IPS-18c (cell line): ENCODE measurements at regions not wholly inside any gene's neighbourhood (a gene's known extent, or its start where the extent isn't known, plus 50 kb on each side); places are given as distances from the start of the nearest gene placed in this dataset.

Source experiments
- H3K4me3 ChIP-seq: 2 replicates; pipeline ENCODE4 v1.7.0; 2013; ENCODE audit warnings: low read depth, mild to moderate bottlenecking, low read length, moderate library complexity; ENCODE audit not compliant: insufficient read depth
- H3K9me3 ChIP-seq: one replicate; pipeline ENCODE4 v1.6.1; 2013; ENCODE audit warnings: mild to moderate bottlenecking, low read length, moderate library complexity; ENCODE audit not compliant: control insufficient read depth, insufficient read depth

DNA sequence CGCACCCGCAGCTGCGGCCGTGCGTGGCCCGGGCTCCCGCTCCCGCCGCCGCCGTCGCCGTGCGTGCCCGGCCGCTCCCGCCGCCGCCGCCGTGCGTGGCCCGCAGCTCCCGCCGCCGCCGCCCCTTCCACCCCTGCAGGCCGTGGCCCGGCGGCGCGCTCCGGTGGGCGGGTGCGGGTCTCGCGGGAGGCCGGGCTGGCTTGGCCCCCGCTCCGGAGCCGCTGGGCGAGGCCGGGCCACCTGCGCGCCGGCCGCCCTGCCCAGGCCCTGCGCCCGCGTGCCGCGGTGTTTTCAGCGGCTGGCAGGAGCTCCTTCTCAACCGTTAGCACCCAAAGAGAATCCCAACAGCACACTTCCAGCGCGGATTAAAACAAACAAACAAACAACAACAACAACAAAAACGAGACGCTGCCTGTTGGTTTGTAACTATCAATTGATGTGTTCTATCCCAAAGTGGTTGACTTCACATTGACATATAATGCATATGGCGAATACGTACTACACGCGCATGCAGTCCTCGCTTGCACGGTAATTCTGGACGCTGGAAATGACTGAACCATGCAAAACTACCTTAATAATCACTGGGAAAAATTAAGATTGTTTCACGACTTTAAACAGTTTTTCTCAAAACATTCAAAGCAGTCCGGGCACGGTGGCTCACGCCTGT lies 113.7 kb upstream of the GOLGA8J start:
- Histone ChIP-seq H3K9me3 (peaks cover 4% of the 10 kb centered on the region), H3K4me3 (peak overlapping the region; percentile 40; the same call in 1 of the 2 replicates)

DNA sequence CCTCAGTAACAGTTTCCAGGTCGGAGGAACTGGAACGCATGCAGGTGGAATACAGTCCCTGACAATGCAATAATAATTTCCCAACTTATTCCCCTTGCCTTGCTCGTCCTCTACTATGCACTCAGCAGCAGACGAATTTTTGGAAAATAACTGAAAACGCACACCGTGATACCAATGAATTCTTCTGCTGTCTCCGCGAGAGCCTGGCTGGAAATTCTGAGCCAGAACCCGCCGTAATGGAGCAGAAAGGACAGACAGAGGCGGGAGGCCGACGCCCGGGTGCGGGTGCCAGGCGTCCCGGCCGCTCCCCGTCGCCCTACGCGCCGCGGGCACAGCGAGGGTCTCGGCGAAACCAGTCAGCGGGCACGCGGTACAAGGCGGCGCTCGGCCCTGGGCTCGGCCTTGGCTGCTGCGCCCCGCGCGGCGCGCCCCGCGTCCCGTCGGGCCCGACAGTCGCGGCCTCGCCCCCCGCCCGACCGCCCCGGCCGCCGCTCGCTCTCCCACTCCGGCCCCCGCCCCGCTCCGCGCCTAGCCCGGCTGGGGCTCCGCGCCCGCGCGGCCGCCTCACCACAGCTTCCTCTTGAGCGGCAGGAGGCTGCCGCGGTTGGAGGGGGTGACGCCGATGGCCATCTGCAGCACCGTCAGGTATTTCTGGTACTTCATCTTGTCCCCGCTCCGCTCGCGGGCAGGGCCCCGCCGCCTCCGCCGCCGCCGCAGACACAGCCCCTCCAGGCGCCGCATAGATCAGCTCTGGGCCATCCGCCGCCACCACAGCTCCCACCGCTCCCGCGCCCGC lies 114.5 kb upstream of the GOLGA8J start:
- Histone ChIP-seq H3K9me3 (peaks cover 4% of the 10 kb centered on the region), H3K4me3 (peak overlapping the region; percentile 40)

DNA sequence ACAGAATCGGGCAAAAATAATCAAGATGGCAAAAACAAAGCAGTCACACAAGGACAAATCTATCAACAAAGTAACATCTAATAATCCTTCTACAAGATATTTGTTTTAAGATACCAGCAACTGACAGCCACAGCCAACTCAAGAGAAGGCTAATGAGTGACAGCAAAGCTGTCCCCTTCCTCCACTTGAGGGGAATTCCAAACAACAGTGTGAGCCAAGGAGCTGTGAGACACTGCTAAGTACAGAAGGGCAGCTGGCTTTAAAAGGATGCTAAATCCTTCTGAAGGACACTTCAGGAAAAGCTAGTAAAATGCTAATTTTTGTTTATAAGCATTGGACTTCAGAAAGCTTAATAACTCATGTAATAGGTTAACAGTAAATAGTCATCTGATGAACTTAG lies 120.3 kb upstream of the GOLGA8J start:
- Histone ChIP-seq H3K4me3 (no peak overlapping the region), H3K9me3 (no peaks in the 10 kb centered on the region)

DNA sequence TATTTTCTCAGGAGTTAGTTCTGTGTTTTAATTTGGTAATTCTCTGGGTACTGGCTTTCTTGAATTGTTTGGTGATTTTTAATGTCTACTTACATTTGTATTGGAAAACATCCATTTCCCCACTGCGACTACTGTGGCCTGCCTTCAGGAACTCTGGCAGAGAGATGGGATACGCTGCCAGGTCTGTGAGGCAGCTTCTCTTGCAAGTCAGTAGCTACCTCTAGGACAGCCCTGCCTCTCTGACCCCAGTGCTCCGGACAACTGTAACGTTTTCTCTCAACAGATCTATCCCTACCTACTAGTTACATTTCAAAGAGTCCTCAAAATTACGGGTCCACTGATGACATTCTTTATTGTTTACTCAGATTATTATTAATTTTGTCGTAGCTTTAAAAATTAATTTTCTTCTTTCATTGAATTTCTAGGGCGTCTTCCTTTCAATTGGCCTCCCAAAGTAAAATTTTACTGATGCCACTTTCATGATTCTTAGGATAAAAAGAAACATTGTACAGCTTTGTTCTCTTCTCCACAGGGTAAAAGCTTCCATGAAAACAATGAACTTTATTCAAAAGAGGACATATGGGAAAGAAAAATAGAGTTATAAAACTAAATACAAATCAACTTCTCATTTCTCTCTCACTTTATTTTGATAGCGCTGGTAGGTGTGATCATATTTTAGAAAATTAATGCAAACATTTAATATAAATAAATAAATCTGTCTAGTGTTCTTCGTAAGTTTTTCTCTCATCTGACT lies 123.2 kb upstream of the GOLGA8J start:
- H3K4me3 ChIP-seq, result no peak overlapping the region
- no peaks in the 10 kb centered on the region for H3K9me3 ChIP-seq

DNA sequence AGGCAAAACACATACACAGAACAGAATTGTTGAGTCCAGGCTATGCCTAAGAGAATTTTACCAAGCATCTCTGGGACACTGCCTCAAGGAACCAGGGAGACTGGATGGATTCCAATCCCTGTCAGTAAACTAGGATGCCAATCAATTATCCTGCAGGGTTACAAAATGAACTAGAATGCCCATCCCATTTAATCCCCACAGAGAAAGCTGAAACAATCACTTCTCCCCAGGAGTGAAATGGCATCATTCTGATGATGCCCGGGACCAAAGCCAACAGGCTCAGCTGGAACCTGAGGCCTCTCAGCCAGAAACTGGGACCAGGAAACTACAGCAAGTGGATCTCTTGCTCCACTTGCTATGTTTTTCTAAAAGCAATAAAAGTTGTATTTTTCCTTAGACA lies 130.0 kb upstream of the TJP1 start:
- Histone ChIP-seq H3K9me3 (no peaks in the 10 kb centered on the region), H3K4me3 (no peak overlapping the region)

DNA sequence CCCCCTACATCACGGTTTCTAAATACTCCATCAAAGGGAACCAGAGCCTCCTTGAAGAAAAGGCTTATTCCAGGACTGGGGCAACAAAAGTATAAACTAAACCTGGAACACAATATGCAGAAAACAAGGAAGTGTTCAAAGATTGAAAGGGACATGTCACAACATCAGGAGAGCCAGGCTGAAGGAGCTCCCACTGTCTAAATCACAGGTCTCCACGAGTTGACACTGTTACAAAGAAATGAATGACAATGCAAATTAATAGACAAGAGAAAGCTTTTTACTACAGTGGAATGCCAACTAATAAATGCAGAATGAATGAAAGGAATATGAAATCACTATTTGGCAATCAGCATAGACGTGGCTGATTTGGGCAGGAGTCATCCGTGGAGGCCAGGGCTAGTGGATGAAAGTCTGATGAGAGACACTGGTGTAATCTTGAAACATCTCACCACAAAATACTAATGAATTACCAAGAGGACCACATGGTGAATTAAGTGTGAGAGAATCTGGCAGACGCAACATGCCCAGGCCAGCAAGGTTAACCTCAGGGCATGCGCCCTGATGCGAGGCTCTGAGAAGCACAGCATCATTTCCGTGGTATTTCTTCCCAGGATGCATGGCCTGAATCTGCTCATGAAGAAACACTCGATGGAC lies 123.8 kb upstream of the TJP1 start:
- no peak overlapping the region for H3K4me3 ChIP-seq
- H3K9me3 ChIP-seq, result no peaks in the 10 kb centered on the region

DNA sequence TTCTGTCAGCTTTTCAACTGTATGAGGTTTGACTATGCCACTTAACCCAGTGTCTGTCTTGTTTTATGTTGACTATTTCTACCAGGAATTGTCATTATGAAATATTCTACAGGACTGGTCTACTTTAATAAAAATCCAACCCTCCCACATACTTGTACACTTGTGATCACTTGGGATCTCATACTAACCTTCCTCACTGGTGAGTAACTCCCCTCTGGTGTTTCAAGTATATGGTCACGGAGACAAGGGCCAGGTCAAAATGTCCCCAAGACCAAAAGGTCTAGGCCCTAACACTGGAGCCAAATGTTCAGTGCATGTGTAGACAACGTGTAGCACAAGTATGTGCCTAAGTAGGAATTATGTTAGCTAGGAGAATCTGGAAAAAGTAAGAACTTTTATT lies 122.7 kb upstream of the TJP1 start:
- no peaks in the 10 kb centered on the region for H3K9me3 ChIP-seq
- H3K4me3 ChIP-seq, result no peak overlapping the region

DNA sequence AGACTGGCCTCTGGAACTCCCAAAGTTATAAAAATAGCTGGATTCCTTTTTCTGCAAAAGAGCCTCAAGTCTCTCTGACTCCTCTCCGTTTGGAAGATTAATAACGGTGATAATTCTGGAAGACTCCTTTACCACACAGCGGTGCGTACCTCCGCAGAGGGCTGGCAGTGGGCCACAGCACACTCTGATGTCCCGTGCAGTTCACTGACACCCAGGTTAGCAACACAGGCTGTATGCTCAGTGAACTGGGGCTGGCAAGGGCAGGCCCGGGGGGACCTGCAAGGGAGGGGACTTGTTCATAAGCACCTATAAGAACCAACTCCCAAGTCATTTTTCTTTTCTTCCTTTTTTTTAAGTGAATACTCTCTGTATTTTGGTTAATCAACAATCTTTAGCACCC lies 120.3 kb upstream of the TJP1 start:
- Histone ChIP-seq H3K4me3 (no peak overlapping the region), H3K9me3 (no peaks in the 10 kb centered on the region)

DNA sequence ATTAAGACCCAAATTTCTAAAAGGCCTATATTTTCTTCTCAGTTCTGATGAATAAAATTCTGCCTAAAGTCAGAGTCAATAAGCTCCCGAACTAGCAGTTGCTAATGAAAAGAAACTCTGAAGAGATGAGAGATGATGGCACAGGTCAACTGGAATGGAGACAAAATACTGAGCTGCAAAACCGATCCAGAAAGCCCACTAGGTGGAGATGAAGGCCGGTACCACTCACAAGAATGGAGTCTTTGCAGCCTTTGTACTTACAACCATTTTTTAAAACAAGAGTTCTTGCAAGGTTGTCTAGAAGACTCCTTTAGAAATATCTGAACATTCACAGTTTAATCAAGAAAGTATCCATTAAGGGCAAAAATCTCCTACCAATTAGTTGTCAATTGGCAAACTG lies 119.9 kb upstream of the TJP1 start:
- H3K4me3 ChIP-seq, result no peak overlapping the region
- no peaks in the 10 kb centered on the region for H3K9me3 ChIP-seq

DNA sequence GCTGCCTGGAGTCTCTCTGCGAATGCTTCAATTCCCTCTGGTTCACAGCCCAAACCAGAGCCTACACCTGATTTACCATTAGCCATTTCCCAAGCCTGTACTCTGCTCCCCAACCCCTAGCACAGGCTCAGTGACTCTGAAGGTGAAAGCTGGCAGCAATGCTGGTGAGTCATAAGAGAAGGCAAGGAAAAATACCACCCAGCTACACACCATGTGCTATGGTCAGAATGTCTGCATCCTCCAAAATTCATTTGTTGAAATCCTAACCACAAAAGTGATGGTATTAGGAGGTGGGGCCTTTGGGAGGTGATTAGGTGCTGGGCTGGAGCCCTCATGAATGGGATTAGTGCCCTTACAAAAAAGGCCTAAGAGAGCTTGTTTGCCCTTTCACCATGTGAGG lies 117.1 kb upstream of the TJP1 start:
- H3K4me3 ChIP-seq, result no peak overlapping the region
- no peaks in the 10 kb centered on the region for H3K9me3 ChIP-seq

DNA sequence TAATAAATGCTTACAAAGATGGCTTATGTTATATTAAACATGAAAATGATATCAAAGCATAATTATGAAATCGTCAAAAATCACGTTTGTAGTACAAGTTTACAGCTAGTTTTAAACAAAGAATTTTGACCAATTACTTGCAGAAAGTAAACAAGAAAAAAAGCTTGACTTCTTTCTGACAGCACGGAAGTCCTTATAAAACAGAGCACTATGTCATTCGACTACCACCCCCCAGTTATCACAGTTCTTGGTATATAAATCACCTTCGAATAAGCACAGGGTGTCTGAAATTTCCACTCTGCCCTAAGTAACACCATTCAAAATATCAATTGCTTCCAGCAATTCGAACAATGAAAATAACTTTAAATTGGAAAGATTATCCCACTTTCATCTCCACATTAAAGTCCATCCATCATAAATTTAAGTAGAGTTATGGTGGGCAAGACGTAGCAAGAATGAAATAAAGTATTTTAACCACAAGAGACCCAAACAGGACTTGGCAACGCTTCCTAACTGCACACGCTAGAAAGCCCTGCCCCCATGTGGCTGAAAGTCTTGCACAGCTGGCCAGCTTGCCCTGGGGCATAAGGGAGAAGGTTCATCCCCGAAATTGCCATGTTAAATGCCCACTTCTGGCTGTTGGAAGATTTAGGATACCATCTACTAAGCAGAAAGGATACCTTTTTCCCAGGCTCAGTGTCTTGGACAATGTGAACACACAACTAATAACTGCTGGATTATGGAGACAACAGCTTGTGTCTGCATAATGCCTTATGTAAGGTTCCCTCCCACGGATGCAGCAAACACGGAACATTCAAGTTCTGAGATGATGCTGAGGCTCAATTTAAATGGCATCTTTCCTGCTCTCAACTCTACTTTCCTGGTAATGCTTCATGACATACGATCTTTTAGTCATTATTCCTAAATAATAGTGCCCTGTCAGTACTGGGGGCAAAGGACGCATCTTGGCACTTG lies 116.4 kb upstream of the TJP1 start:
- no peak overlapping the region for H3K4me3 ChIP-seq
- H3K9me3 ChIP-seq, result no peaks in the 10 kb centered on the region

DNA sequence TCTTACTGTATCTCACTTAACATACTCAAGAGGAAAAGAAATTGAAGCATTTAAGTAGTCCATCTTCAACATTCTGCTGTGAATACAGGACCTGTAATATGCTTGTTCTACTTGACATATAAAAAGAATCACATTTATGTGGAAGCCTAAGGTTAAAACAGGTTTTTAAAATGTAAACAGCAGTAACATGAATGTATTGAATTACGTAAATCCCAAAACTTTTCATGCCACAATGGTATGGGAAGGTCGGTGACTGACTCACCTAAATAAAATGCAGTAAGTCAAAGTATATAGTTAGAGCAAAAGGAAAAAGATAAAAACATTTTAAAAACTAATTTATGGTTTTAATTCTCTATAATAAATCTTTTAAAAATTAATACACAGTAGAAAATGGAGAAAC lies 115.7 kb upstream of the TJP1 start:
- H3K9me3 ChIP-seq, result no peaks in the 10 kb centered on the region
- no peak overlapping the region for H3K4me3 ChIP-seq

DNA sequence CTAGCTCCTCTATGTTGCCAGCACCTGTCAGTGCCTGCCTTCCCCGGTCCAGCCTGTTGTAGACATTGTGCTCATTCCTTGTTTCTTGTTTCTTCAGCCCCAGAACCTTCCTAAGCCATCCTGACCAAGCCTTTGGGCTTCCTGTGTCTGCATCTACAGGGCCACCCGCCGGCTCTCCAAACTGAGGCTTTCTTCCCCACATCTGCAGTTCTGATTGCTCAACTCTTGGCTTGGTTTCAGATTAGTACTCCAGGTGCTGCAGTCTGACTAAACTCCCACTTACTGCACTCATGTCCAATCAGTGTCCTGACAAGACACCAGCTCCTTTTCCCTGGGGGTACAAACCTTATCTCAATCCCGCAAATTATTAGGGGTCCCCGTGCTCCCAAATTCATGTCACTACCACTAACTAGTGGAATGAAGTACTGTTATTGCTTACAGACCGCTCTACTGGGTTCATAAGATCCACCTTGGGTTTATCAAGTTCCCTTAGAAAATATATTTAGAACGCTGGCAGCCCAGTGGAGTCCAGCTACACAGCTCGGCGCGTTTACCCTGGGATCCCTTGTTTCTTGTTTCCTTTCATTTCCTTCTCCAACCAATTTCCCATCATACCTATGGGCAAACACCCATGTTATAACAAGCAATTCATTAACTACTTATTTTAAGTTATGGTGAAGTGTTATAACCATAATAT lies 114.2 kb upstream of the TJP1 start:
- no peak overlapping the region for H3K4me3 ChIP-seq

DNA sequence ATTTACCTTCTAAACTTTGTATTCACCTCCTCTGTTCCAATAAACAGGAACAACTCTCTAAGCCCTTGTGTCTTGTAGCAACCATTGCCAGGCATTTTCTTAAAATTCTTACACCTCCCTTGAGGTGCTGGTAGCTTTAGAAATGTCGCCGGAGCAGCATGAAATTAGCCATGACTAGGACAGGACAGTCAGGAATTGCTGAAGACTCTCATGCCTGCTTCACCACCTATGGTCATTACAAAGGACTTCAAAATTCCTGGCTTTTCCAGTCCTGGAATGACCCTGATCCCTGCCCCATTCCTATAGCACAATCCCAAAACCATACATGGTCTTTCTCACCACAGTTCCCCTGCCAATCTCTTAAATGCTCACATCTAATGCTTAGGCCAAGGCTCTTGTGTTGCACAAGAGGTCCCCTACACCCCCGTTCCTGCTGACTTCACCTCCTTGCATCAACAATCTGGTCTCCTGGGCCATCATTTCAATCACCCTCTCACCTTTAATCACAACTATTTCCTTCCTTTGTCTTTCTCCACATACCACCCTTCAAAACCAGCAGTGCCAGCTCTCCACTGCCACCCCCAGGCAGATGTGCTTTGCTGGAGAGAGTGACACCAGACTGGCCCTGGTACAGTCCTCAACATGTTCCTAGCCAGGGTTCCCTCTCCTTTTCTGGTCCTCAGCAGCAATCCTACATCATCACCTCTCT lies 113.2 kb upstream of the TJP1 start:
- Histone ChIP-seq H3K4me3 (no peak overlapping the region), H3K9me3 (no peaks in the 10 kb centered on the region)

More for the DNA sequence above, 114.2 kb upstream of the TJP1 start:
- no peaks in the 10 kb centered on the region for H3K9me3 ChIP-seq

DNA sequence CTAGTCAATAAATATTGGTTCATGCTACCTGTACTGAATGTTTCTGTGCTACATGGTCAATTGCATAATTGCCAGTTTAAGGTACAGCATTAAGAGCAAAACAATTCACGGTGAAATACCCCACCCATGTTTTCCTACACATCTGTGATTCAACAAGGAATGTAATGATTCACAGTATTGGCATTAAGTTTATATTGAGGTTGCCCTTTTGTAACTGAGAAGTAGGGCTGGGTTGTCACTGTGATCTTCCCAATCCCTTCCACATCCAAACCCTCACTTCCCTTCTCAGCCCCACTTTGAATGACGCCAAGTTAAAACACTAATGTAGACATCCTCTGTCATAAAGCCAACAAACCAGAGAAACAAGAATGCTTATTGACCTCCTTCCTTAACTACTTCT lies 112.0 kb upstream of the TJP1 start:
- no peaks in the 10 kb centered on the region for H3K9me3 ChIP-seq

More for the DNA sequence above, 112.0 kb upstream of the TJP1 start:
- H3K4me3 ChIP-seq, result no peak overlapping the region
